GM13976 (cell line): ENCODE measurements at regions not wholly inside any gene's neighbourhood (a gene's known extent, or its start where the extent isn't known, plus 50 kb on each side); places are given as distances from the start of the nearest gene placed in this dataset.

Experiments
- DNase-seq: peaks from one replicate; pipeline ENCODE4 v3.0.0; 2012; ENCODE audit warnings: low spot score
- in situ Hi-C: fragments of 300-500 bp; cut with MboI; formaldehyde crosslinking; loops from one replicate; pipeline ENCODE4 v1.12.0; 2022; ENCODE audit warnings: low sequenced_read_pairs, mixed read lengths, inconsistent platforms; ENCODE audit not compliant: unreplicated experiment
- TF ChIP-seq, protein P1 (sequence below): IDR thresholded peaks from 2 replicates; pipeline ENCODE4 v1.5.1; 2012; ENCODE audit warnings: borderline replicate concordance, mild to moderate bottlenecking; ENCODE audit not compliant: insufficient read depth; ENCODE audit errors: extremely low read depth, missing control alignments, control extremely low read depth

DNA sequence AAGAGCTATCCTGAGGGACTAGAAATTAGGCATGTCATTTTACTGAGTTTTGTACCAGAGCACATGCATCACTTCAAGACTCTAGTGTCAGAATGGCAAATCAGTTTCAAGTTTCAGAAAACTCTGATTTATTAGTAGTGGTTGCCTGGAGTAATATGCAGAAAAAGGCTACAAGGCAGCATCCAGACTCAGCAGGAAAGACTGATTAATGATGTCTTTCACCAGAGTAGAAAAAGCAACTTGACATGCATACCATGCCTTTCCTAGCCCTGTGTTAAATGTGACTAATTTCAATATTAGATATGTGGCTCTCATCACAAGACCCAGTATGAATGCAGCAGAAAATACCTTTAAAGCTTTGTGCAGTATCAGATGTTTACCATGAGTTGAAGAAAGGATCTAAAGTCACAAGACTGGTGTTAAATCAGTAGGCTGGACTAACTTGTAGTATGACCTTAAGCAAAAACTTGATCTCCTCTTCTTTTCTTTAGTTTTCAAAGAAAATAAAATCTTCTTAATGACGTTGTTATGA, 1251.2 kb upstream of the C9orf72 start:
- in situ Hi-C loops = no loop called here
- TF ChIP-seq, protein P1, sequence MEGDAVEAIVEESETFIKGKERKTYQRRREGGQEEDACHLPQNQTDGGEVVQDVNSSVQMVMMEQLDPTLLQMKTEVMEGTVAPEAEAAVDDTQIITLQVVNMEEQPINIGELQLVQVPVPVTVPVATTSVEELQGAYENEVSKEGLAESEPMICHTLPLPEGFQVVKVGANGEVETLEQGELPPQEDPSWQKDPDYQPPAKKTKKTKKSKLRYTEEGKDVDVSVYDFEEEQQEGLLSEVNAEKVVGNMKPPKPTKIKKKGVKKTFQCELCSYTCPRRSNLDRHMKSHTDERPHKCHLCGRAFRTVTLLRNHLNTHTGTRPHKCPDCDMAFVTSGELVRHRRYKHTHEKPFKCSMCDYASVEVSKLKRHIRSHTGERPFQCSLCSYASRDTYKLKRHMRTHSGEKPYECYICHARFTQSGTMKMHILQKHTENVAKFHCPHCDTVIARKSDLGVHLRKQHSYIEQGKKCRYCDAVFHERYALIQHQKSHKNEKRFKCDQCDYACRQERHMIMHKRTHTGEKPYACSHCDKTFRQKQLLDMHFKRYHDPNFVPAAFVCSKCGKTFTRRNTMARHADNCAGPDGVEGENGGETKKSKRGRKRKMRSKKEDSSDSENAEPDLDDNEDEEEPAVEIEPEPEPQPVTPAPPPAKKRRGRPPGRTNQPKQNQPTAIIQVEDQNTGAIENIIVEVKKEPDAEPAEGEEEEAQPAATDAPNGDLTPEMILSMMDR = no peak
- no peak for DNase-seq

DNA sequence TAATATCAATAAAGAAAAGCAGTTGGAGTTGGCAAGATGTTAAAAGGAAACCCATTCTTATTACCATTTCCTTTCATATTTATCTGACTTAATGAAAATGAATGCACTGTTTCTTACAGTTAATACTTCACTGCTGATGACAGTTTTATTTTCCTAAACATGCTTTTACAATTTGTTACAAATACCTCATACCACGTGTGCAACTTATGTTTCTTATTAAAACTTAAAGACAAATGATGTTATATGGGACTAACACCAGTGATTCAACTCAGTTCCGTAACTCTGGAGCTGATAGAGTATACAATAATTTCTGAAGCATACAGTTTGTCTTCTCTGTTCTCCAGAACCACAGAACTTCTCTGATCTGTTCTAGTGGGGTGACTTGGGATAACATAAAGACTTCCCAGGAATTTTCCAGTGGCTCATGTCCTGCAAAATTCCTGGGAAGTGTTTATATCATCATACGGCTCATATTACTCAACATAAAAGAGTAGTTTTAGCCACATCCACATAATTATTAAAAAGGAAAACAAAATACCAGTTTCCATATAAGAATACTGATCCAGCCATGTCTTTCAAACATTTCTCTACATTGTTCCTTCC, 1259.0 kb upstream of the C9orf72 start:
- no peak for DNase-seq
- TF ChIP-seq, protein P1 = no peak
- in situ Hi-C loops = no loop called here

DNA sequence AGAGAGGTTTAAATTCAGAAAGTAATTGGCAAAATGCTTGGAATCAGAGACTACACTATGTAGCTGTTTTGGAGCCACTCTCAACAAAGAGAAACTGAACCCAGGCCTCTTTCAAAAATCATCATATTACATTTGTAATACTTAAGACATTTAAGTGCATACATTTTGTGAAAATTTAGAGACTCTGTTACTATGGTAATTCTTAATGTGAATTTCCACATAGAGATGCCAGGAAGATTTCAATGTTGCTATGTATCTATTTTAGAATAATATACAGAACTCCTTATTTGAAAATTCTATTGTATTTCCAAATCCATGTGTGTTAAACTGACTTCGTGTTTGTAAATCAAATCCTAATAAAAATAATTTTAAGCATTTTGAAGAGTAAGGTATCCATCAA, 1260.9 kb upstream of the C9orf72 start:
- no peak for DNase-seq
- in situ Hi-C loops = no loop called here
- TF ChIP-seq, protein P1 = no peak

DNA sequence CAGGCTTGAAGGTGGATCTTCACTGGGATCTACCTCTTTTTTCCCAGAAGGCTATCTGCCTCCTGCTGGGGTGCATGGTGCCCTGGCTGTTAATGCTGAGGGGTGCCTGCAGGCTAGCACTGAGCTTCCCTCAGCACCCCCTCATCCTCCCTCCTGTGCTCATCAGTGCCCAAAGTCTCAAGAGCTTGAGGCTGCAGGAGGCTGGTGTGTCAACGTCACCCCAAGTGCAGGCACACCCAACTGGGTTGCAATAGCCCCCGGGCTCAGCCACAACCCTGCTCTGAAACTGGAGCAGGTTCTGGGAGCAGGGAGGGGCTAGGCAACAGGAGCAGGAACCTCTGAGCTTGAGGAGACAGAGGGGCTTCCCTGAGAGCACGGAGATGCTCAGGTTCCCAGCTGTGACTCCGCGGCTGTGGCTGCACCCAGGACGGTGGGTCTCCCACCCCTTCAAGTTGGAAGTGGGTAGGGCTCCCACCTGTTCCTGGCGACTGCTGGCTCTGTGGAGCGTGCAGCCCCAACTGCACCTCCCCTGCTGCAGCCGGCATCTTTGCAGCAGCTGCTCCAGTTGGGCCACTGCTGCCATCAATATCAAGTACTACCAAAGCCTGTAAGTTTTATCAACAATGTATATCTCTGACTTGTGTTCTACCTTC, 1266.6 kb upstream of the C9orf72 start:
- in situ Hi-C loops = no loop called here
- TF ChIP-seq, protein P1 = no peak
- no peak for DNase-seq

DNA sequence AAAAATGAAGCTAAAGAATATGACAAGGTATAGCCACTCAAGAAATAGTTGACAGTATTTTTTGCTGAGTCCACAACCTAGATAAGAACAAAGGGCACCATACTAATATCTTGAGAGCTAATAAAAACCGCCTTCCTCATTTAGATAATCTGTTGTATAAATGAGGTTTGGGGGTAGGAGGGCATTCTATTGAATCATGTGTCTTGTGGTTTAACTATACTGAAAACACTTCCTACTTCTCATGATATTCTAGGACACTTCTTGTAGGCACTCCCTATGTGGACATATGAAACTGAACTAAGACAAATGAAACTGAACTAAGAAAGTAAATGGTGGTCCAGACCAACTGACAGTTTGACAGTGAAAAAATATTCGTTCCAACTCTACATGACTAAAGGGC, 1268.5 kb upstream of the C9orf72 start:
- no peak for DNase-seq
- TF ChIP-seq, protein P1 = no peak
- in situ Hi-C loops = no loop called here

DNA sequence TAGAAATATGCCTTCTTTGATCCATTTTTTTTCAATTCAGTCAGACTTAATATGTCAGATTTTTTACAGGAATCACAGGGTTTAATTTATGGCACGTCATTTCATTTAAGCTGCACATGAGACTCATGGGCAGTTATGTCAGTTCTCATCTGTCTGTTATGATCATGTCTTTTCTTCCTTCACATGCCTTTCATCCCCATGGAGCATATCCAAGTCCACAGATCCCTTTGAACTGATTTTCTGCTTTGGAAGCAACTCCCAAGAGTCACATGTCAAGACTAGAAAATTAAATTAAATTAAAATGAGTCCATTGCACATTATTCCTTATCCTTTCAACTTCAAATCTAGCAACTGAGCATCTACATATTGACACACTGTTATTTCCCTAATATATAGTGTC, 1274.0 kb upstream of the C9orf72 start:
- TF ChIP-seq, protein P1 = no peak
- in situ Hi-C loops = no loop called here
- DNase-seq = no peak
